Fibroblast of gingiva (primary cell): ENCODE measurements at regions not wholly inside any gene's neighbourhood (a gene's known extent, or its start where the extent isn't known, plus 50 kb on each side); places are given as distances from the start of the nearest gene placed in this dataset.
"Not testable (repeated sequence)": the region's sequence is repeated elsewhere in the genome, so short reads cannot be mapped to it uniquely, and the experiment has no call there.

Experiments used
- DNase-seq: peaks from one replicate; pipeline ENCODE4 v3.0.0-alpha.2; 2011; ENCODE audit warnings: low read depth

- DNase-seq: no peak
These were observed 485.7 kb downstream of the AJAP1 start for GRCh38 chr1:5140136-5140535.

DNA sequence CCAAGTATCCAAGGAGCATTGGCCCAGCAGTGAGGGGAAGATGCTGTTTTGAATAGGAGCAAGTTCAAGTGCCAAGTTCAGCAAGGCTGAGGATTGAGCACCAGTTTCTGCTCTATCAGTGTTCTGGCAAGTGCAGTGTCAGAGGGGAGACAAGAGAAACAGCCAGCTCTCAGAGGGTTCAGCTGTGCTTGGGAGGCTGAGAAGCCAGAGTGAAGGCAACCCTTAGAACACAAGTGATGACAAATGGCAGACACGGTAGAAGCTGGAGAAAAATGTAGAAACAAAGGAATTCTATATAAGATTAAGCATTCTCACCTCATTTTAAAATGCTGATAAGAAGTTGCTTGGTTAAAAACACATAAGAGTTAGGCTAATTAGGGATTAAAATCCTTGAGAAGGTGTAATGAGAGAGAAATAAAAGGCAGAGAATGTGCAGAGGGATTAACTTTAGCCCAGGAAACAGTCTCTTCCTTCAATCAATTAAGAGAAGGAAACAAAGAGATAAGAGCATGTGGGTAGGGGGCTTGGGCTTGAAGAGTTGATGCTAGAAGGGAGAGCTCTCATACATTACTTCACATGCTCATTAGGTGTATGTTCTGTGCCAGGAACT lies 475.4 kb downstream of the AJAP1 start:
- DNase-seq: no peak

DNA sequence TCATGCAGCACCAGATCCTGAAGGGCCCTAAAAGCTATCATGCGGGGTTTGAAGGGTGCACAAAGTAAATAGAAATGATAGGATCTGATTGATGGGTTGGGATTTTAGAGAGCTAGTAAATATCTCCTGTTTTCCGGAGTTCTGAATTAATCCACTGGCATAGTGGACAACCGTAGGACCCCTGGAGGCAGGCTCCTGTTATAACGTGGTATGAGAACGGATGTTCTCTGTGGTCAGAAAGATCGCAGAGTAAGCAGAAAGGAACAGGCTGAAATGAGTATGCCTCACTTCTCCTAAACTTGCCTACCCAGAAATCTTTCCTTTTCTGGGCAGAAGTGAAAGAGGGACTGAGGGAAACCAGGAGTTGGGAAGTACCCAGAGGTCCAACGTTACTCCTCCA lies 470.8 kb downstream of the AJAP1 start:
- no peak for DNase-seq

DNA sequence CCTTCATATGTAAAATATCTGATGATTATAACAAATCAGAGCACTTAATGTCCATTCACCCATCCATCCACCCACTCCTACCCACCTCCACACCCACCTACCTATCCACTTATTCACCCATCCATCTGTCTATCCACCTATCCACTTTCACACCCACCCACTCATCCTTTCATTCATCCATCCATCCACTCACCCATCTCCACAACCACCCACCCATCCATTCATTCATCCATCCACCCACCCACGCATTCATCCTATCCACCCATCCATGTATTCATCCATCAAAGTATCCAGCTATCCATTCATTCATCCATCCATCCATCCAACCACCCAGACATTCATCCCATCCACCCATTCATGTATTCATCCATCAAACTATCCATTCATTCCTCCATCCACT lies 466.1 kb downstream of the AJAP1 start:
- DNase-seq: no peak

- DNase-seq: no peak
These were observed 465.2 kb downstream of the AJAP1 start for GRCh38 chr1:5119366-5120234.

DNA sequence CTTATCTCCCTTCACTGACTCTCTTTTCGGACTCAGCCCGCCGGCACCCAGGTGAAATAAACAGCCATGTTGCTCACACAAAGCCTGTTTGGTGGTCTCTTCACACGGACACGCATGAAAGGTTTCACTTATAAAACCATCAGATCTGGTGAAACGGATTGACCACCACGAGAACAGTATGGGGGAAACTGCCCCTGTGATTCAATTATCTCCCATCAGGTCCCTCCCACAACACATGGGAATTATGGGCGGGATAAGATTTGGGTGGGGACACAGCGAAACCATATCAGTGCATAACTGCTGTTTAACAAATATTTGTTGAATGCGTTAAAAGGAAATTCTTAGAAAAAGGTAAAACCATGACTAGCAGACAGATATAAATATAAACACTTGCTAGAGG lies 464.4 kb downstream of the AJAP1 start:
- DNase-seq: not testable (repeated sequence)

GRCh38 chr1:5118292-5118691 lies 463.9 kb downstream of the AJAP1 start:
- not testable (repeated sequence) for DNase-seq

DNA sequence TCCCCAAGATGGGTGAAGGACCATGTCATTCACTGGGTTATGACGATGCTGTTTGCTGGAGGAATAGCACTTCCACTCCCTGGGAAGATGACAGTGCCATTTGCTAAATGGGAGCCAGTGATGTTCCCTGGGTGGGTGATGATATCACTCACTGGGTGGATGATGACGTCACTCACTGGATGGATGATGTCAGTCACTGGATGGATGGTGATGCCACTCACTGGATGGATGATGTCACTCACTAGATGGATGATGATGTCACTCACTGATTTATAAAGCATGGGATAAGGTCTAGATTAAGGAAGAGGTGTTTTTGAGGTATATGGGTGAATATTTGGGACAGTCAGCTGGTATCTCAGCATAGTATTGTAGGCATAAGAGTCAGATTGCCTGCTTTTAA lies 457.2 kb downstream of the AJAP1 start:
- no peak for DNase-seq

GRCh38 chr1:5110508-5110907 lies 456.1 kb downstream of the AJAP1 start:
- DNase-seq: no peak

- DNase-seq: no peak
These were observed 455.2 kb downstream of the AJAP1 start for GRCh38 chr1:5109633-5110032.

DNA sequence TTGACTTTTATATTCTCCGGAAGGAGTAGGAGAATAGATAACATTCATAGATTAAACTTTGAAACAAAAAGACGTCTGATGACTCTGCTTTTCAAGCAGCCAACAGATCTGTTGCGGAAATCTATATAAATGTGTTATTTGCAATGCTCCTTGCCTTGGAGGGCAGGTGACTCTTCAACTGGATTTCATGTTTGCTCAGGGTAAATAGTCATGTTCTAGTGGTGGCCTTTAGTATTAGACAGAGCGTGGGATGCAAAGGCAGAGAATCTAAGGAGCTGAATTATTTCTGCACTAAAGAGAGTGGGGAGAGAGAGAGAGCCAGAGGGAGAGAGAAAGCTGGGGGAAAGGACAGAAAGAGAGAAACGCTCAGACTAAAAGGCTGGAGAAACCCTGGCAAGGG lies 454.3 kb downstream of the AJAP1 start:
- no peak for DNase-seq

GRCh38 chr1:5105744-5106143 lies 451.3 kb downstream of the AJAP1 start:
- DNase-seq: no peak

DNA sequence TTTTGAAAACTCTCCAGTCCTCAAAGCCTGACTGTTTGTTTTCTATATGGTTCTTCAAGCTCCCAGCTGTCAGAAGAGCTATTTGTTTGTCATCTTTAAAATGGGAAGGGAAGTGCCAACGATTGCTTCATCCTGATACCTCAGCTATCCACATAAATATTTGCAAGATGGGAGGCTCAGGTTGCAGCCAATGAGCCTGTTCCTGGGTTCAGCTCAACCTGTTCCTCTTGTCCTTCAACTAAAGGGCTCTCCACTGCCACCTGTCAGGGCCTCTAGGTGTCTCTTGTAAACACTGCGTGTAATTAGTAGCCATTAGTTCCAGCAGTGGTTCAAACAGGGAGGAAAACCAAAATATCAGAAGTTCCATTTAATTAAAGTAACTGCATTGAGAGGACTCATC lies 445.1 kb downstream of the AJAP1 start:
- no peak for DNase-seq

DNA sequence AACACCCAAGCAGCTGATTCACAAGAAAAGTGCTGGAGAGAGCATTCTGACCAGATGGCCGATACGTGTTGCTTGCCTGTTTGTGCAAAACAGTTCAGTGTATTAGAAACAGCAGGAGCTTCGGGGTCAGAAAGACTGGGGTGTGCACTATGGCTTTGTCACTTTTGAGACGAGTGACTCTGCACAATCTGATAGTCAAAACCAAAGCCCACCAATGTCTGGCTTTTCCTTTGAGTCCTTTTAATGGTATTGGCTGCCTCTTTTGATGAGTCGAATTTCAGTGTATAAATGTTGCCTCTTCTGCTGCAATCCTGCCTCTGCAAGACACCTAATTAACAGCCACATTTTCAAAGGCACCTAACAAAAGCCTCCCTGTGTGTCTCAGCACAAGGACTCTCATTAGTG lies 444.6 kb downstream of the AJAP1 start:
- no peak for DNase-seq

- no peak for DNase-seq
These were observed 438.6 kb downstream of the AJAP1 start for GRCh38 chr1:5093042-5093441.

- DNase-seq: no peak
These were observed 430.3 kb downstream of the AJAP1 start for GRCh38 chr1:5084676-5085075.

GRCh38 chr1:5067246-5067645 lies 412.8 kb downstream of the AJAP1 start:
- no peak for DNase-seq

- no peak for DNase-seq
These were observed 399.3 kb downstream of the AJAP1 start for GRCh38 chr1:5053744-5054143.

DNA sequence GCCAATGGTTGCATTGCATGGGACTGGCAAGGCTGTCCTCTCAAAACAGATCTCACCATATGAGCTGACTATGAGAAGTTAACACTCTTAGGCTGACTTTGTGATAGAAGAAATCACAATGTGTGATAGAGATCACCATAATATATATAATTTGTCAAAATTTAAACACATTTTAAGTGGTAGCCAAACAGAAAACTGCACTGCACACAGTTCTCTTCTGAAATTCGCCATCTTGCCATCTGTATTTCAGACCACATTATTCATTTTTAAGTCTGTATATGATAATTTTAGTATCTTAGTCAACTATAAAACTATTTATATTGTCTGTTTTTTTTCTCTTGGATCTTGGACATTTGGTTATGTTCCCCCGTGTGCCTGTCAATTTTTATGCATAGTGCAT lies 374.7 kb downstream of the AJAP1 start:
- no peak for DNase-seq

- DNase-seq: no peak
These were observed 357.8 kb downstream of the AJAP1 start for GRCh38 chr1:5012249-5012648.

- no peak for DNase-seq
These were observed 356.2 kb downstream of the AJAP1 start for GRCh38 chr1:5010656-5011055.

- no peak for DNase-seq
These were observed 355.8 kb downstream of the AJAP1 start for GRCh38 chr1:5010236-5010635.

DNA sequence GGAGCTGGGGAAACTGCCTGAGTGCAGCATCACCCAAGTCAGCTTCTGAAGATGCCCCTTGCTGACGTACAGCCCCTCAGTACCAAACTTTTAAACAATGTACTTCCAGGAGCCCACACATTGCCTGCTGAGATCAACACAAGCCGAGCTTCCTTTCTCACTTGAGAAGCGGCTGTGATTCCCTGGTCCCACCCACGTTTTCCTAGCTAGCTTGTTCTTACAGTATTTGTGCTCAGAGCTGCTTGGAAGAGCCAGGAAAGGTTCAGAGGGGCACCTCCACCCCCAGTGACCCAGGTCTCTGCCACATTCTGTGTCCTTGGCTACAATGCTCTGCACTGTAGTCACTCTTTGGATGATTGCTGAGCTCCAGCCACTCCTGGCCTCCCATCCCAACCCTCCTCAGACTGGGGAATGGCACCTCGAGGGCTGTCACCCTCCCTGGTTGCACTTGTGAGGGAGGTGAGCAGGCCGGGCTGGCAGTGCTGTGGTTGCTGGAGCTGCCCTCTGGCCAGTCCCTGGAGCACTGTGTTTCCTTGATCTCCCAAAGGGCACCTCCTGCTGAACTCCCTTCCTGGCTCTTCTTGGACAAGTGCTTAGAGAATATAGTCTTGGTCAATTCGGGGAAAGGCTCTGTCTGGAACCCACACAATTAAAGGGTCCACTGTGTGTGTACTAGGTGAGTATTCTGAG lies 355.1 kb downstream of the AJAP1 start:
- no peak for DNase-seq
